ENCODE measurements at regions not wholly inside any gene's neighbourhood (a gene's known extent, or its start where the extent isn't known, plus 50 kb on each side); places are given as distances from the start of the nearest gene placed in this dataset.

- H3K4me2 ChIP-seq (ENCODE audit: insufficient read depth, low read length): no peak overlapping the region
- CTCF ChIA-PET (ENCODE audit: low intra/inter-chr PET ratio): no interaction called here
- no peak for ATAC-seq
- no peak for FAIRE-seq
- no peaks in the 10 kb centered on the region for H3K4me1 ChIP-seq (replicated peaks in 1 of 2; ENCODE audit: control insufficient read depth in 2 of 2, insufficient read depth in 2 of 2, low read length in 2 of 2)
- 0% methylated on average over 4 of the region's 4 CpGs for WGBS (ENCODE audit: insufficient coverage, low coverage, missing lambda C conversion rate)
- intact Hi-C loops (cut with micrococcal nuclease): no loop called here
- H3K9ac ChIP-seq (ENCODE audit: insufficient read depth in 1 of 2, low read depth in 2 of 2, low read length in 2 of 2): no peak overlapping the region
- no peaks in the 10 kb centered on the region for H3K27me3 ChIP-seq (ENCODE audit: control insufficient read depth in 2 of 2, insufficient read depth in 2 of 2, low read length in 2 of 2)
- no peaks in the 10 kb centered on the region for H3K9me3 ChIP-seq (replicated peaks; ENCODE audit: control insufficient read depth, insufficient read depth, low read depth, low read length)
- POLR2A ChIA-PET: interaction anchor here (0.6 kb wide), 1 partner anchor 11 kb away, joined by 3 read pairs; no protein-coding TSS in a partner anchor
- H4K20me1 ChIP-seq (replicated peaks; ENCODE audit: control insufficient read depth, insufficient read depth, low read length): no peaks in the 10 kb centered on the region
- H2AFZ ChIP-seq (ENCODE audit: low read depth, low read length): no peak overlapping the region
- no peaks in the 10 kb centered on the region for H3K9me1 ChIP-seq (ENCODE audit: control insufficient read depth, insufficient read depth, low read length)
- no peak overlapping the region for H3K4me3 ChIP-seq
- H3K79me2 ChIP-seq (ENCODE audit: control insufficient read depth, insufficient read depth, low read length): no peaks in the 10 kb centered on the region
- DNase-seq (ENCODE audit: extremely low read depth in 1 of 4, low spot score in 3 of 4): no peak
- no TSS peak for BruUV-seq (replicated peaks)
- no peak overlapping the region for H3K27ac ChIP-seq (ENCODE audit: extremely low read depth, low read depth, low read length)
- in situ Hi-C loops (cut with MboI): no loop called here
- H3K36me3 ChIP-seq (ENCODE audit: control insufficient read depth, insufficient read depth, low read length): no peaks in the 10 kb centered on the region
- no peak for TF ChIP-seq KAT2B (IDR thresholded peaks at IDR 0.05; ENCODE audit: low read depth, low read length)
- TF ChIP-seq ZNF384 (IDR thresholded peaks at IDR 0.05; ENCODE audit: low read depth, low read length): no peak
- no peak for TF ChIP-seq DLX4 (CRISPR knock-in tag; IDR thresholded peaks at IDR 0.05)
- TF ChIP-seq SPI1 (IDR thresholded peaks at IDR 0.05; ENCODE audit: borderline replicate concordance, low read depth, low read length): no peak
- TF ChIP-seq ZNF263 (CRISPR knock-in tag; IDR thresholded peaks at IDR 0.05; ENCODE audit: borderline replicate concordance): no peak
- TF ChIP-seq CHD1 (IDR thresholded peaks at IDR 0.05; ENCODE audit: low read length): no peak
- TF ChIP-seq ZBTB5 (IDR thresholded peaks at IDR 0.05): no peak
- TF ChIP-seq IRF2 (CRISPR knock-in tag; IDR thresholded peaks at IDR 0.05): no peak
- TF ChIP-seq ILK (tag; IDR thresholded peaks at IDR 0.05; ENCODE audit: borderline replicate concordance, low read depth): no peak
- TF ChIP-seq ZNF398 (CRISPR knock-in tag; IDR thresholded peaks at IDR 0.05): no peak
- TF ChIP-seq CBFB (CRISPR knock-in tag; IDR thresholded peaks at IDR 0.05): no peak
- no peak for TF ChIP-seq FOXK2 (conservative IDR thresholded peaks at IDR 0.05 in 1 of 2, IDR thresholded peaks at IDR 0.05 in 1 of 2; ENCODE audit: low read depth in 2 of 2)
- TF ChIP-seq ZNF277 (CRISPR knock-in tag; IDR thresholded peaks at IDR 0.05; ENCODE audit: borderline replicate concordance): no peak
- TF ChIP-seq ZNF280A (IDR thresholded peaks at IDR 0.05; ENCODE audit: low read depth, partially characterized antibody): no peak
- TF ChIP-seq CEBPB (tag; IDR thresholded peaks at IDR 0.05): no peak
These were observed 178.1 kb upstream of the PIEZO2 start for GRCh38 chr18:11327391-11328009.

All from K562 (cell line).